Liver (tissue), 2 donors: ENCODE measurements at regions not wholly inside any gene's neighbourhood (a gene's known extent, or its start where the extent isn't known, plus 50 kb on each side); places are given as distances from the start of the nearest gene placed in this dataset.

ENCODE experiments used
- CTCF ChIP-seq: fragments of 150-350 bp; IDR thresholded peaks from 2 replicates; pipeline ENCODE4 v1.5.1; 2017; ENCODE audit warnings: improper control_type of control experiment, low read depth, low read length; ENCODE audit not compliant: missing input control
- FOXA1 ChIP-seq: IDR thresholded peaks from 2 replicates; pipeline ENCODE4 v1.6.1; 2016; ENCODE audit warnings: antibody characterized with exemption
- REST ChIP-seq: IDR thresholded peaks from 2 replicates; pipeline ENCODE4 v1.6.1; 2016; ENCODE audit warnings: antibody characterized with exemption, mild to moderate bottlenecking
- YY1 ChIP-seq: IDR thresholded peaks from 2 replicates; pipeline ENCODE4 v1.6.1; 2016; ENCODE audit warnings: antibody characterized with exemption, mild to moderate bottlenecking
- donor health status: healthy.

- TF ChIP-seq CTCF, result no peak
- TF ChIP-seq FOXA1, result no peak
- no peak for TF ChIP-seq YY1
- no peak for TF ChIP-seq REST
Measured at GRCh38 chr11:26019386-26019785, 312.5 kb upstream of the ANO3 start.
